WTC11 (cell line): ENCODE measurements at regions not wholly inside any gene's neighbourhood (a gene's known extent, or its start where the extent isn't known, plus 50 kb on each side); places are given as distances from the start of the nearest gene placed in this dataset.

ENCODE experiments used
- ATF2 ChIP-seq: sonication (generic); formaldehyde crosslinking; IDR thresholded peaks from 2 replicates; pipeline ENCODE4 v1.8.1; 2022; ENCODE audit warnings: low read depth, missing genetic modification reagents, borderline replicate concordance
- CTCF ChIP-seq: fragments of 200-600 bp; IDR thresholded peaks from 2 replicates; pipeline ENCODE4 v1.8.0; 2022; ENCODE audit warnings: antibody characterized with exemption
- ETV6 ChIP-seq: sonication (generic); formaldehyde crosslinking; IDR thresholded peaks from 2 replicates; pipeline ENCODE4 v1.8.1; 2022; ENCODE audit warnings: mild to moderate bottlenecking, missing genetic modification reagents
- FOXJ3 ChIP-seq: sonication (generic); formaldehyde crosslinking; IDR thresholded peaks from 2 replicates; pipeline ENCODE4 v1.9.0; 2021; ENCODE audit warnings: missing genetic modification reagents, mild to moderate bottlenecking, borderline replicate concordance
- KAT7 ChIP-seq: sonication (generic); formaldehyde crosslinking; IDR thresholded peaks from 2 replicates; pipeline ENCODE4 v1.8.1; 2023; ENCODE audit warnings: missing genetic modification reagents, mild to moderate bottlenecking, borderline replicate concordance
- PREB ChIP-seq: sonication (generic); formaldehyde crosslinking; IDR thresholded peaks from 2 replicates; pipeline ENCODE4 v1.8.1; 2022; ENCODE audit warnings: mild to moderate bottlenecking, missing genetic modification reagents, moderate library complexity, borderline replicate concordance
- SMAD3 ChIP-seq: sonication (generic); formaldehyde crosslinking; IDR thresholded peaks from 2 replicates; pipeline ENCODE4 v1.8.0; 2022; ENCODE audit warnings: missing genetic modification reagents, mild to moderate bottlenecking, borderline replicate concordance
- TCF7 ChIP-seq: sonication (generic); formaldehyde crosslinking; IDR thresholded peaks from 2 replicates; pipeline ENCODE4 v1.8.0; 2022; ENCODE audit warnings: mild to moderate bottlenecking, low read depth, missing genetic modification reagents, moderate library complexity
- USF1 ChIP-seq: sonication (generic); formaldehyde crosslinking; IDR thresholded peaks from 2 replicates; pipeline ENCODE4 v1.8.0; 2022; ENCODE audit warnings: mild to moderate bottlenecking, missing genetic modification reagents
- ZNF263 ChIP-seq: sonication (generic); formaldehyde crosslinking; IDR thresholded peaks from 2 replicates; pipeline ENCODE4 v1.8.1; 2022; ENCODE audit warnings: low read depth, mild to moderate bottlenecking, moderate library complexity, missing genetic modification reagents
- ZNF281 ChIP-seq: sonication (generic); formaldehyde crosslinking; IDR thresholded peaks from 2 replicates; pipeline ENCODE4 v1.8.0; 2023; ENCODE audit warnings: mild to moderate bottlenecking, missing genetic modification reagents

- no peak for TF ChIP-seq ZNF263
- TF ChIP-seq CTCF, result no peak
- TF ChIP-seq ZNF281 (CRISPR knock-in tag), result no peak
- TF ChIP-seq SMAD3 (CRISPR knock-in tag), result no peak
- TF ChIP-seq ATF2 (CRISPR knock-in tag), result no peak
- TF ChIP-seq FOXJ3, result no peak
- no peak for TF ChIP-seq USF1 (CRISPR knock-in tag)
- TF ChIP-seq ETV6 (CRISPR knock-in tag), result no peak
- no peak for TF ChIP-seq TCF7 (CRISPR knock-in tag)
- TF ChIP-seq KAT7 (CRISPR knock-in tag), result no peak
- no peak for TF ChIP-seq PREB (CRISPR knock-in tag)
These were observed 135.9 kb downstream of the ZNF92 start for GRCh38 chr7:65509368-65510186.
